Nephron progenitor cell (in vitro differentiated cells): ENCODE measurements at regions not wholly inside any gene's neighbourhood (a gene's known extent, or its start where the extent isn't known, plus 50 kb on each side); places are given as distances from the start of the nearest gene placed in this dataset.

Experiments
- DNase-seq: peaks from one replicate; pipeline ENCODE4 v3.0.0; 2021
- H3K27ac Mint-ChIP-seq: 2 replicates; pipeline ENCODE4 v1.8.0; 2021; ENCODE audit warnings: mild to moderate bottlenecking, moderate library complexity, mixed read lengths
- H3K27me3 Mint-ChIP-seq: 2 replicates; pipeline ENCODE4 v1.8.0; 2021; ENCODE audit warnings: mild to moderate bottlenecking, low read depth, mixed read lengths; ENCODE audit not compliant: poor library complexity
- H3K36me3 Mint-ChIP-seq: 2 replicates; pipeline ENCODE4 v1.8.0; 2021; ENCODE audit warnings: low read depth, mixed read lengths
- H3K4me1 Mint-ChIP-seq: 2 replicates; pipeline ENCODE4 v1.8.0; 2021; ENCODE audit warnings: mixed read lengths
- H3K4me3 Mint-ChIP-seq: 2 replicates; pipeline ENCODE4 v1.8.0; 2021; ENCODE audit warnings: mild to moderate bottlenecking, moderate library complexity, mixed read lengths
- H3K9me3 Mint-ChIP-seq: 2 replicates; pipeline ENCODE4 v1.8.0; 2021; ENCODE audit warnings: mild to moderate bottlenecking, moderate library complexity, mixed read lengths
- TF ChIP-seq, protein P1 (sequence below): fragments of 200-600 bp; sonication (generic); IDR thresholded peaks from 2 replicates; pipeline ENCODE4 v1.5.0; 2021; ENCODE audit warnings: antibody characterized with exemption

DNA sequence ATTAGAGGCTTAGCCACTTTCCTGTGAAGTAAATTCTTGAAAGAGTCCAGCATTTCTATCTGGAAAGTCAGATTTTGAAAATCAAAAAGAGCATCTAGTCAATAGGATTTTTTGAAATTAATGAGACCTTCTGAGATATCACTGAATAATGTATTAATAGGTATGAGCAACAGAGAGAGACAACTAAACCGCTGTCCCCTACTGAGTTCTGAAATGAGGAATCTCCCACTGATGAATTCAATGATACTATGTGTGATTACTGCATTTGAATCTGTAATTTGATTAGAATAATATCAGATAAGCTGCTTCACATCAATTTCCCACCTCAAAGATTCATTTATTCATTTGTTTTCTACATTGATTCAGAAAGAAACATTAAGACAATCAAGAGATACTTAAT lies 252.8 kb downstream of the TMX3 start:
- no peaks in the 10 kb centered on the region for H3K9me3 Mint-ChIP-seq
- no peaks in the 10 kb centered on the region for H3K4me1 Mint-ChIP-seq
- no peak for DNase-seq
- TF ChIP-seq, protein P1, sequence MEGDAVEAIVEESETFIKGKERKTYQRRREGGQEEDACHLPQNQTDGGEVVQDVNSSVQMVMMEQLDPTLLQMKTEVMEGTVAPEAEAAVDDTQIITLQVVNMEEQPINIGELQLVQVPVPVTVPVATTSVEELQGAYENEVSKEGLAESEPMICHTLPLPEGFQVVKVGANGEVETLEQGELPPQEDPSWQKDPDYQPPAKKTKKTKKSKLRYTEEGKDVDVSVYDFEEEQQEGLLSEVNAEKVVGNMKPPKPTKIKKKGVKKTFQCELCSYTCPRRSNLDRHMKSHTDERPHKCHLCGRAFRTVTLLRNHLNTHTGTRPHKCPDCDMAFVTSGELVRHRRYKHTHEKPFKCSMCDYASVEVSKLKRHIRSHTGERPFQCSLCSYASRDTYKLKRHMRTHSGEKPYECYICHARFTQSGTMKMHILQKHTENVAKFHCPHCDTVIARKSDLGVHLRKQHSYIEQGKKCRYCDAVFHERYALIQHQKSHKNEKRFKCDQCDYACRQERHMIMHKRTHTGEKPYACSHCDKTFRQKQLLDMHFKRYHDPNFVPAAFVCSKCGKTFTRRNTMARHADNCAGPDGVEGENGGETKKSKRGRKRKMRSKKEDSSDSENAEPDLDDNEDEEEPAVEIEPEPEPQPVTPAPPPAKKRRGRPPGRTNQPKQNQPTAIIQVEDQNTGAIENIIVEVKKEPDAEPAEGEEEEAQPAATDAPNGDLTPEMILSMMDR: no peak
- no peaks in the 10 kb centered on the region for H3K36me3 Mint-ChIP-seq
- H3K4me3 Mint-ChIP-seq: no peak overlapping the region
- no peak overlapping the region for H3K27ac Mint-ChIP-seq
- H3K27me3 Mint-ChIP-seq: no peaks in the 10 kb centered on the region

DNA sequence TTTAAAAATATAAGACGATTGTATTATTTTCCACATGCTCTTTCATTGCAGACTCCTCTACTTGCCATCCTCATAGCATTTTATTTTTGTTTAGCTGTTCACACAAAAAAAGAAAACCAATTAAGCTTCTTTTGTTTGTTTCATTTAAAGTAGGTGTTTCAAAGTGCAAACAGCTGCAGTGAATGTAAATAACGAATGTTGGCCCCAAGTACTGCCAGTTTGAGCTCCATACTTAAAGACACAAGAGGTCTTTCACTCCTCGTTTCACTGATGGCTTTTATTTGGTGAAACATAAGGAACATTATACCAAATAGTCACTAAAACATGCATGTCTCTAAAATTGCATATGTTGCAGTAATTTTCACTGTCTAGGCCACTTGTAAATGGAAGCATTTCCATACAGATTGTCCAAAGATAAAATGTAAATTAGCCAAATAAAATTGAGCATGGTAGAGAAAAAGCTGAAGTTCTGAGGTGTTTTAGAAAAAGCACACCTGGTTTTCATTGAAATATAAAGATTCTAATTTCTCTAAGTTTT lies 253.4 kb downstream of the TMX3 start:
- TF ChIP-seq, protein P1: no peak
- no peak overlapping the region for H3K27ac Mint-ChIP-seq
- no peaks in the 10 kb centered on the region for H3K4me1 Mint-ChIP-seq
- H3K27me3 Mint-ChIP-seq: no peaks in the 10 kb centered on the region
- DNase-seq: no peak
- H3K36me3 Mint-ChIP-seq: no peaks in the 10 kb centered on the region
- H3K4me3 Mint-ChIP-seq: no peak overlapping the region
- H3K9me3 Mint-ChIP-seq: no peaks in the 10 kb centered on the region

DNA sequence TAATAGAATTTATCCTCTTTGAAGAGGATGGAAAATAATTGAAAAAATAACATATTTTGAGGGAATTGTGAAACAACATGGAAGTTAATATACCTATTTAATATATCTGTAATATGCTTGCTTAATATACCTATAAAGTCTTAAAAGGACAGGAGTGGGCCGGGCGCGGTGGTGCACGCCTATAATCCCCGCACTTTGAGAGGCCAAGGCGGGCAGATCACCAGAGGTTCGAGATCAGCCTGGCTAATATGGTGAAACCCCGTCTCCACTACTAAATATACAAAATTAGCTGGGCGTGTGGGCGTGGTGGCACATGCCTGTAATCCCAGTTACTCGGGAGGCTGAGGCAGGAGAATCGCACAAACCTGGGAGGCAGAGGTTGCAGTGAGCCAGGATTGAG lies 254.9 kb downstream of the TMX3 start:
- DNase-seq: no peak
- Mint-ChIP-seq H3K27ac (no peak overlapping the region), H3K9me3 (no peaks in the 10 kb centered on the region), H3K36me3 (no peaks in the 10 kb centered on the region), H3K4me1 (no peaks in the 10 kb centered on the region), H3K4me3 (no peak overlapping the region), H3K27me3 (no peaks in the 10 kb centered on the region)
- TF ChIP-seq, protein P1: no peak

- Mint-ChIP-seq H3K27ac (no peak overlapping the region), H3K4me1 (no peaks in the 10 kb centered on the region), H3K9me3 (no peaks in the 10 kb centered on the region), H3K4me3 (no peak overlapping the region), H3K27me3 (no peaks in the 10 kb centered on the region), H3K36me3 (no peaks in the 10 kb centered on the region)
- TF ChIP-seq, protein P1: no peak
- DNase-seq: no peak
These were observed 257.9 kb downstream of the TMX3 start for GRCh38 chr18:68456985-68457384.

- no peaks in the 10 kb centered on the region for H3K4me1 Mint-ChIP-seq
- no peaks in the 10 kb centered on the region for H3K9me3 Mint-ChIP-seq
- DNase-seq: no peak
- H3K27me3 Mint-ChIP-seq: no peaks in the 10 kb centered on the region
- no peak overlapping the region for H3K27ac Mint-ChIP-seq
- TF ChIP-seq, protein P1: no peak
- no peak overlapping the region for H3K4me3 Mint-ChIP-seq
- no peaks in the 10 kb centered on the region for H3K36me3 Mint-ChIP-seq
These were observed 259.7 kb downstream of the TMX3 start for GRCh38 chr18:68455229-68455603.

GRCh38 chr18:68454511-68455228 lies 260.2 kb downstream of the TMX3 start:
- no peak overlapping the region for H3K27ac Mint-ChIP-seq

More at GRCh38 chr18:68454511-68455228, 260.2 kb downstream of the TMX3 start:
- Mint-ChIP-seq H3K4me1 (no peaks in the 10 kb centered on the region), H3K36me3 (no peaks in the 10 kb centered on the region), H3K4me3 (no peak overlapping the region), H3K27me3 (no peaks in the 10 kb centered on the region), H3K9me3 (no peaks in the 10 kb centered on the region)
- TF ChIP-seq, protein P1: no peak
- no peak for DNase-seq
